A549 (cell line): ENCODE measurements at regions not wholly inside any gene's neighbourhood (a gene's known extent, or its start where the extent isn't known, plus 50 kb on each side); places are given as distances from the start of the nearest gene placed in this dataset.

Source experiments
- MAFK ChIP-seq: fragments of 450-650 bp; IDR thresholded peaks from 2 replicates; pipeline ENCODE4 v1.6.1; 2014; ENCODE audit not compliant: partially characterized antibody
- TF ChIP-seq, protein P1 (sequence below): IDR thresholded peaks from 2 replicates; pipeline ENCODE4 v1.6.1; 2012
- TF ChIP-seq, protein P2 (sequence below): fragments of >200 bp; sonication (Bioruptor Twin); formaldehyde crosslinking; IDR thresholded peaks from 3 replicates; pipeline ENCODE4 v1.5.1; 2016
- TF ChIP-seq, protein P3 (sequence below): fragments of 150-350 bp; IDR thresholded peaks from 2 replicates; pipeline ENCODE4 v1.6.1; 2014; ENCODE audit warnings: low read depth, mild to moderate bottlenecking, low read length

DNA sequence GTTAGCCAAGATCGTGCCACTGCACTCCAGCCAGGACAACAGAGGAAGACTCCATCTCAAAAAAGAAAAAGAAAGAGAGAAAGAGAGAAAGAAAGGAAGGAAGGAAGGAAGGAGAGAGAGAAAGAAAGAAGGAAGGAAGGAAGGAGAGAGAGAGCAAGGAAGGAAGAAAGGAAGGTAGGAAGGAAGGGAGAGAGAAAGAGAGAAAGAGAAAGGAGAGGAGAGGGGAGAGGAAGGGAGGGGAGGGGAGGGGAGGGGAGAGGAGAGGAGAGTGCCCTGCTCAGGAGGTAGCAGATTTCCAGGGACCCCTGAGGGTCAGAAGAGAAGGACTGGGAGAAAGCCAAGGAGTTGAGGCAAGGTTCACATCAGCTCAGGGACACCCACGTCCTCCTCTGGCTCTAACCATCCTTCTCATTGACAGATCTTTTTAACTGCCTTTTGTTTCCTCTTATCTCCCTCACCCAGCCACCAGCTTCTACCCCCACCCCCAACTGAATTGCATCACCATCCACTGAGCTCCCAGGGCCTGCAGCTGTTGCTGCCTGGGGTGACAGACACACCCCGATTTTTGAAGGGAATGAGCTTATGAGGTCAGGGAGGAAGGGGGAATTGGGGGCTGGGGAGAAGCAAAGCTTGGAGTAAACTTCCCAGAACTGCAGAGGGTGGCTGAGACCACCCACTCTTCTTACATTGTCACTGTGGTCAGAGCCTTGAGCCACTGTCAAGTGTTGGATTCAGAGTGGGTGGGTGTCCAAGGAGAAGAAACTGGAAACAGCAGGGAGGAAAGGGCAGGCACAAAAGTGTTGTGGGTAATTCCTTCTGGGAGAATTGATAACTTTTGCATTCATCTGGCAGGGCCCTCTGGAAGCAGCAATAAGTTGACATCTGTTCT is 91.6 kb downstream of the GLUL start:
- no peak for TF ChIP-seq MAFK
- TF ChIP-seq, protein P1, sequence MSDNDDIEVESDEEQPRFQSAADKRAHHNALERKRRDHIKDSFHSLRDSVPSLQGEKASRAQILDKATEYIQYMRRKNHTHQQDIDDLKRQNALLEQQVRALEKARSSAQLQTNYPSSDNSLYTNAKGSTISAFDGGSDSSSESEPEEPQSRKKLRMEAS, result no peak
- TF ChIP-seq, protein P2, sequence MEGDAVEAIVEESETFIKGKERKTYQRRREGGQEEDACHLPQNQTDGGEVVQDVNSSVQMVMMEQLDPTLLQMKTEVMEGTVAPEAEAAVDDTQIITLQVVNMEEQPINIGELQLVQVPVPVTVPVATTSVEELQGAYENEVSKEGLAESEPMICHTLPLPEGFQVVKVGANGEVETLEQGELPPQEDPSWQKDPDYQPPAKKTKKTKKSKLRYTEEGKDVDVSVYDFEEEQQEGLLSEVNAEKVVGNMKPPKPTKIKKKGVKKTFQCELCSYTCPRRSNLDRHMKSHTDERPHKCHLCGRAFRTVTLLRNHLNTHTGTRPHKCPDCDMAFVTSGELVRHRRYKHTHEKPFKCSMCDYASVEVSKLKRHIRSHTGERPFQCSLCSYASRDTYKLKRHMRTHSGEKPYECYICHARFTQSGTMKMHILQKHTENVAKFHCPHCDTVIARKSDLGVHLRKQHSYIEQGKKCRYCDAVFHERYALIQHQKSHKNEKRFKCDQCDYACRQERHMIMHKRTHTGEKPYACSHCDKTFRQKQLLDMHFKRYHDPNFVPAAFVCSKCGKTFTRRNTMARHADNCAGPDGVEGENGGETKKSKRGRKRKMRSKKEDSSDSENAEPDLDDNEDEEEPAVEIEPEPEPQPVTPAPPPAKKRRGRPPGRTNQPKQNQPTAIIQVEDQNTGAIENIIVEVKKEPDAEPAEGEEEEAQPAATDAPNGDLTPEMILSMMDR, result no peak
- TF ChIP-seq, protein P3, sequence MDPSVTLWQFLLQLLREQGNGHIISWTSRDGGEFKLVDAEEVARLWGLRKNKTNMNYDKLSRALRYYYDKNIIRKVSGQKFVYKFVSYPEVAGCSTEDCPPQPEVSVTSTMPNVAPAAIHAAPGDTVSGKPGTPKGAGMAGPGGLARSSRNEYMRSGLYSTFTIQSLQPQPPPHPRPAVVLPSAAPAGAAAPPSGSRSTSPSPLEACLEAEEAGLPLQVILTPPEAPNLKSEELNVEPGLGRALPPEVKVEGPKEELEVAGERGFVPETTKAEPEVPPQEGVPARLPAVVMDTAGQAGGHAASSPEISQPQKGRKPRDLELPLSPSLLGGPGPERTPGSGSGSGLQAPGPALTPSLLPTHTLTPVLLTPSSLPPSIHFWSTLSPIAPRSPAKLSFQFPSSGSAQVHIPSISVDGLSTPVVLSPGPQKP, result no peak
